Suppressor macrophage treated with lipopolysaccharide for 1 hour (primary cell): ENCODE measurements at regions not wholly inside any gene's neighbourhood (a gene's known extent, or its start where the extent isn't known, plus 50 kb on each side); places are given as distances from the start of the nearest gene placed in this dataset.

Experiments
- DNase-seq, 3 donors: peaks; one replicate each; pipeline ENCODE4 v3.0.0-alpha.2; 2020 to 2022

GRCh38 chr14:97217111-97217885 is 420.1 kb downstream of the VRK1 start:
- no peak for DNase-seq

DNA sequence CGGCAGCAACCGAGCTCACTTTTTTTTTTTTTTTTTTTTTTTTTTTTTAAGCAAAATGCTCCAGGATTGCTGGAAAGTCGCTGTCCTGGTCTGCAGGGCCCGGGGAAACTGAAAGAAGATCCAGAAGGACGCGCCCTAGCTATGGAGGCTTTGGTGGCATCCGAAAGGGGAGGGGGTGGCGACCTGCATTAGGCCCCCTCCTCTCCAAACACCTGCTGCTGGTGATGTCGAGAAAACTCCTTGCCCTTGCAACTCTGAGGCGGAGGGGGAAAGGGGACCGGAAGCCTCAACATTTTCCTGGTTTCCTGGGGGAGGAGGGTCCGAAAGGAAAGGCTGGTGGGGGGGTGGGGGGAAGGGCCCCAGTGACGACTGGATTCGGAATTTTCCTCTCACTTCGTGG is 421.1 kb downstream of the VRK1 start:
- no peak for DNase-seq

GRCh38 chr14:97218691-97219430 is 421.7 kb downstream of the VRK1 start:
- DNase-seq = peak in 2 of 3 donors; percentile 14 to 20

DNA sequence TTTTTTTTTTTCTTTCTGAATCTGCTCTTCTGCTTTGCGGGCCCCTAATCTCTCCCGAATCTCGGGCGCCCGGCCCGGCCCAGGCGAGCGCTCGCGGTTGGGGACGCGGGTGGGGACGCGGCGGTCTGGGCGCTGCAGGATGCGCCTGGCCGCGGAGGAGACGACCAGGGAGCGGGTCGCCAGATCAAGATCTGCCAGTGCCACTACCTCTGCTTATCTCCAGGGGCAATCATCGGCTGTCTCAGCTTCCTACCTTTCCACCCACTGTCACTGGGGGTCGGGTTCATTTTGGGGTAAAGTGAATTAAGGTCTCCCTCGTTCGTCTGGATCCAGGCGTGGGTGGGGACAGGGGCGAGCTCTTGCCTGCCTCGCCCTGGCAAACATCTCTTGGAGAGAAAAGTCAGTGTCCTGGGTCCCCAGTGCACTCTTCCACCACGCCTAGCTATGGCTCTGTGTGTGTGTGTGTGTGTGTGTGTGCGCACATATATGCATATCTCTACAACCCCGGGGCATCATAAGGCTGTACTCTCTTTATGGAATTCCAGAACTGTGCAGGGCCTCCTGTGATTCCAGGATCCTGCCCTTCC is 422.3 kb downstream of the VRK1 start:
- DNase-seq = no peak

DNA sequence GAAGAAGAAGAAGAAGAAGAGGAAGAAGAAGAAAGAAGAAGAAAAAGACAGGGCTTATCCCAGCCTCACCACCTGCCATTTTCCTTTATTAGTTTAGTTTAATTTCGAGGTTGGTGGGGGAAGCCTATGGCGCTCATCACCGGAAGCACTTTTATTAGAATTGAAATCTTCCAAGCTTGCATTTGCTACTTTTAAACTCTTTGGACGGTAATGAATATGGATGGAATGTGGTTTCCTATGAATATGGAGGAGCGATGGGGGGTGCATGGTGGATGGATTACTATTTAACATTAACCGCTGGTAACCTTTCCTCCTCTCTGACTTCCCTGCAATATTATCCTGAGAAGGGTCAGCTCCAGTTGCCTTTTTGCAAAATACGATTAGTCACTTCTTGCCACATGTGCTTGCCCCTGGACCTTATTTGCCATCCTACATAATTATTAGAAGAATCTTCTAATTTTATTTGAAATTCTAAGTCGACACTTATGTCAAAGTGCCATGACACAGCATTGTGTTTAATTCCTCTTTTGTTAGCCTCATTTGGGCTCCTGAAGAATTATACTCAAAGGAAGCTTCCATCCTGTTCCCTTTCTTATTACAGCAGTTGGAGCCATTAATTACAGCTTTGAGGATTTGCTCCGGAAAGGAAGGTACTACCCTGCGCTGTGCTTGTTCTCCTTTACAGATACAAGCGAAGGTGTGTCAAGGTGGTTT is 424.5 kb downstream of the VRK1 start:
- DNase-seq = no peak

- no peak for DNase-seq
Observed at GRCh38 chr14:97224016-97224415, 426.8 kb downstream of the VRK1 start.

GRCh38 chr14:97230051-97230450 is 432.9 kb downstream of the VRK1 start:
- no peak for DNase-seq

- no peak for DNase-seq
Observed at GRCh38 chr14:97233319-97233985, 436.3 kb downstream of the VRK1 start.

DNA sequence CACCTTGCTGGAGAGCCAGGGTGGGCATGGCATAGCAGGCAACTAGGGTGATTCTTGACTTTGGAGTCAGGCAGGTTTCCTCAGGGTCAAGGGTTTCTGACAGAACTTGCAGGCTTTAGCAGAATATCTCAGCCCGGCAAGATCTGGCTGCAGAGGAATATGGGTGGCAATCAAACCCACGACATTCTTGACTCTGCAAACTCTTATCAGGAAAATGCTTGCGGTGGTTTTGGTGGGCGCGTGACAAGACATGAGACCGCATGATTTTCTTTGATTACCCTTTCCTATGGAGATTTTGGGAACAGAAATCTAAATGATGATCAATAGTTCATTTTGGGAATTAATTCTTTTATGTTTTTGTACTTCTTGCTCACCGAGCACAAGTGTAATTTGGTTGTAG is 449.5 kb downstream of the VRK1 start:
- DNase-seq = no peak

DNA sequence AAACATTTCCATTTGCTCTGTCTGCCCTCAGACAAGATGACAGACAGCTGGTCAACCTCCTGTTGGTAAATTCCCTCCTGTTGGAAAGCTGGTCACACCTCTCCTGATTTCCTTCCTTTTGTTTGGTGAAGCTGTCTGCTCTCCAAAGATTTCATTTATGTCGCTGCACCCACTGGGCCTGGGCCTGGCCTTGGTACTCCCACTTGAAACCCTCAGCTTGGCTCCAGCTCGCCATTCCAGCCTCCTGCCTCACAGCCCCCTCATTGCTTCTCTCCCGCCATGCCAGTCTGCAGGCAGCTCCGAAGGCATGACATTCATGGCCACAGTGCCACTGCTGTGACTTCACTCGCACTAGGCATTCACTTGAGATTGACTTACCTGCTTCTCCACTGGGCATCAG is 451.8 kb downstream of the VRK1 start:
- no peak for DNase-seq

GRCh38 chr14:97250931-97251330 is 453.7 kb downstream of the VRK1 start:
- no peak for DNase-seq

- DNase-seq = no peak
Observed at GRCh38 chr14:97251491-97252155, 454.4 kb downstream of the VRK1 start.

DNA sequence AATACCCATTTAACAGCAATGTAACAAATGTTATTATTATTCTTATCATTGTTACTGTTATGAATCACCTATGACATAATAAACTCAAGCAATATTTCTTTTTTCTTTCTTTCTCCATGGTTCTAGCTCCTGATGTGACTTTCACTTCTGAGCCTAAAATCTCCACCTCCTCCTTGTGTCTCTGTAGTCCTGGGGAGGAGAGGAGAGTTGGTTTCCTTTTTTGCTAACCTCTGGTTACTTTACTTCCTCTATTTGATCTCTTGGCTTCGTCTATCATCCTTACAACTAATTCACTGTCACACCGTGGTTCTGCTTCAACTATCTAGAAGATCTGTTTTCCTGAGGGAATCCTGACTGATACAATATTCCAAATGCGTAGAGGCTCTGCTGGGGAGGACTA is 456.6 kb downstream of the VRK1 start:
- DNase-seq = peak in 2 of 3 donors; percentile 9 to 19

- no peak for DNase-seq
Observed at GRCh38 chr14:97262336-97262735, 465.2 kb downstream of the VRK1 start.

- no peak for DNase-seq
Observed at GRCh38 chr14:97264516-97265230, 467.5 kb downstream of the VRK1 start.

DNA sequence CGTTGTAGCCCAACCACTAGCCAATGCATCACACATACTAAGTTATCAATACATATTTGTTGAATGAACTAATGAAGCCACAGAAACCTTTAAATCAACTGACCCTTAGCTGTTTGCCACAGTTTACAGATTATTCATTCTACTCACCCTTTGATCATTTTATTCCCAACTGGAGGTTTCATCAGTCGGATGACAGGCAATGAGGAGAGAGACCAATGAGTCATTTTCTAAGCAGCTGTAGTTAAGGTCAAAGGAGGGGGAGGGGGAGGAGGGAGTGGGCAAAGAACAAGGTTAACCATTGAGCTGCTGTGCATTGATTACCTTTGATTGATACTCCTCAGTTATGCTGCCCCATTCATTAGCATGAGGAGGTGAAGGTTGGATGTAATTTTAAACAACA is 469.5 kb downstream of the VRK1 start:
- DNase-seq = no peak

GRCh38 chr14:97267509-97267908 is 470.3 kb downstream of the VRK1 start:
- DNase-seq = no peak

GRCh38 chr14:97268097-97268496 is 470.9 kb downstream of the VRK1 start:
- no peak for DNase-seq

GRCh38 chr14:97270308-97270707 is 473.1 kb downstream of the VRK1 start:
- DNase-seq = no peak

- no peak for DNase-seq
Observed at GRCh38 chr14:97271451-97271960, 474.3 kb downstream of the VRK1 start.

DNA sequence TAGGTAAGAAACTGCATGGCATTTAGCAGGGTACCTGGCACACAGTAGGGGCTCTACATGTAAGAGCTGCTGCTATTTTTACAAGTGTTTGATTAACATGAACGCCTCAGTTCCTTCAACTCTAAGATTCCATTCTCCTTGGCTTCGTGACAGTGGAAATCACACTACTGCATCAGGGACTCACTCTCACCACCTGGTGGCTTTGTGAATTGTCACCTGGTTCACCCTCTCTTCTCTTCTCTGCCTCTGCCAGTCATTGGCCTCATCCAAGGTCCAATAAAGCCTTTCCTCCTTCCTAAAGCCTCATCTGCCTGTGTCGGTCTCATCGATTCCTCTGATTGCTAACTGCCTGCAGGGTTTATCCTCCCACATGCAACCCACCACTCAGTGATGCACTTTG is 476.4 kb downstream of the VRK1 start:
- no peak for DNase-seq
